HG02588 (cell line): ENCODE measurements at regions not wholly inside any gene's neighbourhood (a gene's known extent, or its start where the extent isn't known, plus 50 kb on each side); places are given as distances from the start of the nearest gene placed in this dataset.

Experiments
- ATAC-seq: cut with Tn5 transposase; IDR thresholded peaks from one replicate; pipeline ENCODE4 v1.9.1; 2021; ENCODE audit warnings: mild to moderate bottlenecking, moderate library complexity; ENCODE audit not compliant: unreplicated experiment

DNA sequence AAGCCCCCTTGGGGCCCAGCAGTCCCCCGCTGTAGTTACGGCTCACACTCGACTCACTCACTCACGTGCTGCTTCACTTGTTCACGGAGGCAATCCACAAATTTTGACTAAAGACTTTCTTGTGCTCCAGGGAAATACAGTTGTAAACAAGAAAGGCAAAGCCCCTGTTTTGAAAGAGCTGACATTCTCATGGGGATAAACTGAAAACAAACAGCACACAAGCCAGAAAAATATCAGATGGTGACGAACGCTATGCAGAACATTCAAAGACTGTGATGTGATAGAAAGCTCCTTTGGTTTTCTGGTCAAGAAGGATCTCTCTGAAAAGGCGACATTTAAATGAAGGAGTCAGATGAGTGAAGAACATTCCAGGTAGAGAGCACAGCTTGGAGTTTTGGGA, 385.3 kb upstream of the SMIM21 start:
- no peak for ATAC-seq

DNA sequence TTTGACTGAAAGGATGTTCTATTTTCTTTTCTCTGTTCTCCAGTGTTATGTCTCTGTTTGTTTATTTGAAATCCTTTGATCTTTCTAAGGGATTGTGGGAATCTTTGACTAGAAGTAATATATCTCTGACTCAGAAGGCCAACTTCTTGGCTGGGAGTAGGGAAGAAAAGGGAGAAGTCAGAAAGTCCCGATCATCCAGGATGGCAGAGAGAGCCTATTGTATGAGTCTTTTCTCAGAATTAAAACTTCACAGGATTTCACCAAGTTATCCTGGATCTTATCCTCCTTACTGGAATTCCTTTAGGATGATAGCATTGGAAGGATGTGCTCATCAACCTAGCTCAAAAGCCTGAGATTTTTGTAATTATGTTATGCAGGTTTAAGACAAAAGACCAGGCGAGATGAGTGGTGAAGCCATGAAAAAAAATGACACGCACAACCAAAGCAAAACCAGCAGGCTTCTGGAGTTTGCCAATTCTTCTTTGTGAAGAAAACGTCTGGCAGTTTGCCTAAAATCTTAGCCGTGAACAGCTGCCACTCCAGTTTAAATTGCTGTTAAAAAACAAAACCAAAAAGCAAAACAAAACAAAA, 383.6 kb upstream of the SMIM21 start:
- no peak for ATAC-seq

GRCh38 chr18:75810516-75810915, 383.0 kb upstream of the SMIM21 start:
- no peak for ATAC-seq

DNA sequence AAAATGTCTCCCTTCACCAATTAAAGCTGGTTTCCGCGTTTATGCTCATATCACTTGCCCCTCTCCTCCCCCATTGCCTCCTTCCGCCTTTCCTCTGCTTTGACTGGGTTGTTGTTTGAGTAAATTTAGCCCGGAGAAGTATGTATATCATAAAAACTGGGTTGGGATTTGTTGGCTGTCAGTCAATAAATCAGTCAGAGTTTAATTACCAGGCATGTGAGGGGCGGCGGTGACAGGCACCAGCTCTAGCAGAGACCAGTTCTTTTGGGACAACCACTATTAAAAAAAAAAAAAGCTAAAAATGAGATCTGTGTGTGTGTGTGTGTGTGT, 382.4 kb upstream of the SMIM21 start:
- ATAC-seq, result no peak

DNA sequence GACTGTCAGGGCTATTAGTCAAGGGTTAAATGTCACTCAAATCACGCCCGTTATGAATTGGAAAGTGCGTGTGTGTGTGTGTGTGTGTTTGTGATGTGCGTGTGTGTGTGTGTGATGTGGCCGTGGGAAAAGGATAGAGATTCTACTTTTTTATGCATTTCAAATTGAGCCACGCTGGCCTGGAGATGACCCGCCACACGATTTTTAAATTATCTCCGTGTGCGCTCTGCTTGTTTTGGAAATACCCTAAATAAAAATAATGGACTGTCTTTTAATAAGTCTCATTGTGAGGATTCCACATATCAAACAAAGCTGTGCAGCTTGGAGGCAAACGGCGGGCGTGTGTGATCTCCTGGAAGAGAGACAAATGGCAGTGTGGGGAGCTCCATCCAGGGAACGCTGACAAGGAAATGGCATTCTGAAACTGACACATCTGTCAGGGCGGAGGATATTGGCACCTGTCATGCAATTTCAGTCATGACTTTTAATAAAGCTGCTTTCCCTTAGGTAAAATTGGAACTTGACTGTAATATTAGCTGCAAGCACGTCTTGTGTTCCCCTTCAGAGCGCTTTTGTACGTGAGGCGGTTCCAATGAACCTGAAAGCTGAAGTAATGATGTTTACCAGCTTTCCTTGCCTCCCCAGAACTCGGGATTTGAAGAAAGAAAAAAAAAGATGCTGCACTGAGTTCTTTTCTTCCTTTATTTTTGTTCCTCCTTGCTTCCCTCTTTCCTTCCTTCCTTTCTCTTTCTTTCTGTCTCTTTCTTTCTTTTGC, 381.8 kb upstream of the SMIM21 start:
- ATAC-seq, result no peak

DNA sequence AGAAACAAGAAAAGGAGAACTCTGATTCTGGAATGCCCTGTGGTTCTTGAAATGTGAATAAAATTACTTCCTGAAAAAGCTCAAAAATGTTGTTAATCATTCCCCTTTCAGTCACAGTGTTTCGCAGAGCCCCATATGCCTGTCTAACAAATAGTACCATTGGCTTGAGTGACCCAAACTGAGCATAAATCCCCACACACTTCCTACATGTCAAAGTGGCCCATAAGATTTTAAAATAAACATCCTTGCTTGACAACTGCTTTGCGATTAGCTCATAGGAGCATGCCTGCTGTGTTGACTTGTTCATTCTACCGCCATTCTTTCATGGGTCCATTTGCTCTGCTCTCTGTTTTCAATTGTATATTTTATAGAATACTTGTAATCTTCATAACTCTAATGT, 377.8 kb upstream of the SMIM21 start:
- no peak for ATAC-seq

- ATAC-seq, result no peak
Measured at GRCh38 chr18:75802681-75803080, 375.2 kb upstream of the SMIM21 start.

DNA sequence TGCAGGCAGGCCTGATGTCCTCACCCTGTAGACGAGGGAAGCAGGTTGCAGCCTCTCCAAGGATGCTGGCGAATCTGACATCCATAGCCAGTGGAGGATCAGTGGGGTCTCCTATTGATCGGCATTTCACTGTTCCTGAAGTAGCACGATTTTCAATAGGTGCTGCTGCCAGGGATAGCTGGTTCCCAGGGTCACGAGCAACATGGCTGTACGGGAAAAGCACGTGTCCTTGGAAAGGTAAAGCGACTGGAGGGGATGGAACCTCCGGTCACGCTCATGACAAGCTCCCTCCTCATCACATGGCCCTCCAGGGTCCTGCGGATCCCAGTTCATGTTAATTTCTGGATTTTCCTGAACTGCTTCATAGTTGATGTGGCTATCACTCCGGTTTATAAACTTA, 373.7 kb upstream of the SMIM21 start:
- no peak for ATAC-seq

- no peak for ATAC-seq
Measured at GRCh38 chr18:75800331-75800648, 372.8 kb upstream of the SMIM21 start.

- no peak for ATAC-seq
Measured at GRCh38 chr18:75799449-75800330, 372.2 kb upstream of the SMIM21 start.

GRCh38 chr18:75797046-75797445, 369.5 kb upstream of the SMIM21 start:
- no peak for ATAC-seq

DNA sequence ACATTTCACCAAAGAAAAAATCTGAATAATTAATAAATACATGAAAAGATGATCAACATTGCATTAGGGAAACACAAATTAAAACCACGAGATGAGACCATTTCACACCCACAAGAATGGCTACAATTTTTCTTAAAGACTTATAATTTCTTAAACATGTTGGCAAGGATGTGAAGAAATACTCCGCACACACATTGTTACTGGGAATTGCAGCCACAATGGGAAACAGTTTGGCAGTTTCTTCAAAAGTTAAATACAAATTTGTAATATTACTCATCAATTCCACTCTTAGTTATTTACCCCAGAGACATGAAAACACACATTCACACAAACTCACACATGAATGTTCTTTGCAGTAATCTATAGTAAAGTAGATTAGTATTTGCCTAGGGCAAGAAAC, 363.3 kb upstream of the SMIM21 start:
- no peak for ATAC-seq

GRCh38 chr18:75790111-75790510, 362.6 kb upstream of the SMIM21 start:
- no peak for ATAC-seq

DNA sequence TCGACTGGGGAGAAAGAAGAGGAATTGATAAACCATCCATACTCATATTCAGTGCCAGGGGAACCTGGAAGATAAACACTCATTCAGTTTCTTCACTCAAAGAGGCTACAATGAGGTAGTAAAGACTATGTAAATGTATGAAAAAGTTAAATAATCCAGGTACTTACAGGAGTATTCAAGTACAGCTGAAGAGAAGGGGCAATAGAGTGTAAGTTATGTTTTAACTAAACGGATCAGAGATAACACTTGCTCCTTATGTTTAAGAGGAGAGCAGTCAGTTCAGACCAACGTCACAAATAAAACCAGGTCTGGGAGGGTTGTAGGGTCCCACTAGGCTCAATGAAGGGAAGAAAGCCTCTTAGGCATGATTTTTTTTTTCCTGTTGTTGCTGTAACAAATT, 358.3 kb upstream of the SMIM21 start:
- no peak for ATAC-seq

DNA sequence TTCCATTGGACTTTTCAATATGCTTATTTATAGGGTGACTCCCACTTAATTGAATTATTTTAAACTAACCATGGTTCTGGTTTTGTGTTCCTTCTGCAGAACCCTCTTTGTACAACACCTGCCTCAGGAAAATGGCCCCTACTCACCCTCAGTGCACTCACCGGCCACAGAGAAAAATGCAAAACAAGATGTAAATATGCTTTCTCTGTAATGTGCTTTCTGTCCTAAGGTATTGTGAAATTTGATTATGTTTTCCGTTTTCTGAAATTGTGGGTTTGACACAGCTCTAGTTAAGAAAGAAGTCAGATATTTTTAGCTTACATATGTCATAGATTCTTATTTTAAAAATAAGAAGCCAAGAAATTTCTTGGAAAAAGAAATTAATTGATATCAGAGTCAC, 357.7 kb upstream of the SMIM21 start:
- ATAC-seq, result no peak

DNA sequence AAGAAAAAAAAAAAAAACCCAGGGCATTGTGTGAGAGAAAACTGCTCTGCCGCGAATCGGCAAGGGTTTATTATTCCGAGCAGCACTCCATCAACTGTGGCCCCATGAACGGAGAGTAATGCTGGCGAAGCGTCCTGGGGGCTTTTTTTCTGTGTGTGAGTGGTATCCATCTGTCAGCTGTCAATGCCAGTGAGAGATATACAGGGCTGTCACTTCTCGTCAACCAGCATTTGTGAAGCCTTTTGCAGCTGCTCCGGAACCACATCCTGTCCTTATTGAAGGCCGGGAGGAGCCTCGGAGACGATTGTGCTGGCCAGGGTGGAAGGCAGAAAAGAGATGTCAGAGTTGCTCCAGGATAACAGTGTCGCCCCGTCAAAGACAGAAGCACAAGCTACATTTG, 356.9 kb upstream of the SMIM21 start:
- ATAC-seq, result no peak

DNA sequence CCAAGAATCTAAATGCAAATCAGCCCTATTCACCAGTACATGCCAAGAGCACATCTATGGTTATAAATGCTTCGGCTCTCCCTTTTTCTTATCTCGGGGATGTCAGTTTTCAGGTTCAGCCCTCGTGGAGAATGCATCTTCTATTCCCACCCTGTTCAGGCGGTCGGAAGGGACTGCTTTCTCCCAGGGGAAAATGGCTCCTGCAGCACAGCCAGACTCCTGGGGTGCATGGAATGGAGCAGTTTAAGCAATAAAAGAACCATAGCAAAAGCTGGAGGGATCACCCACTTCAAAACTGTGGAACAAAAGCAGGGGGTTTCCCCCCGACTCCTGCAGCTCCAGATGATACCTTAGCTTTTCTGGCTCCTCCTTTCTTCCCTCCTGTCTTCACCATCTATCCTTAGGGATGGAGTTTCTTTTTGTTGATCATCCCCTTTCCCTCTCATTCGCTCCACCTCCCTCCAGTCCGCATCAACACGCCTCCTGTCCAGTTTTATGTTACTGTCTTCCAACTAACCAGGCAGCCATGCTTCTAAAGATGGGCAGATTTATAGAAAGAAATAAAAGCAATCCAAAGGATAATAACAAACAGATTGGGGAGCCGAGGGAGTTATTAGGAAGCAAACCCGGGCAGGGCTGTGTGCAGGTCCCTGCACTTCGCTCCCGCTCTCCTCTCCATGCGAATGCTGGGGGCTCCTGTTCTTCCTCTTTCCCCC, 356.2 kb upstream of the SMIM21 start:
- ATAC-seq, result no peak

- ATAC-seq, result no peak
Measured at GRCh38 chr18:75782826-75783225, 355.3 kb upstream of the SMIM21 start.

- no peak for ATAC-seq
Measured at GRCh38 chr18:75782204-75782603, 354.7 kb upstream of the SMIM21 start.

DNA sequence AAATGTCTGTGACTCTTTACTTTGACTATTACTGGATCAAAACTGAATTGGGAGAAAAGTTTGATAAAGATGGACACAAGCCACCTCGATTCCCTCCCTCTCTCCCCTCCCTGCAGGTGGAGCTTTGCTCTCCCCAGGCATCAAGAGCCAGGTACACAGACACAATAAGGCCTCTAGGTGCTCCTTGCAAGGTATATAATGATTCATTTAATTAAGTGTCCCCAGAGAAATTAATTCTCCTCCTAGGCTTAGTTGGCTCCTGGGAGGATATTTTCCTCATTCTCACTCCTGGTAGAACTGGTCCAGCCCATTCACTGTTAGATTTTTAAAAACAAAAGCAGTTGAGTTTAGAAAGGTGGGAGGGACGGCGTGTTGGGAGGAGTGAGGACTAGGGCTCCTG, 352.4 kb upstream of the SMIM21 start:
- ATAC-seq, result no peak

GRCh38 chr18:75779450-75779849, 351.9 kb upstream of the SMIM21 start:
- ATAC-seq, result no peak

- no peak for ATAC-seq
Measured at GRCh38 chr18:75777630-75778029, 350.1 kb upstream of the SMIM21 start.
